Hypothalamus (tissue), 51 donors: ENCODE measurements at regions not wholly inside any gene's neighbourhood (a gene's known extent, or its start where the extent isn't known, plus 50 kb on each side); places are given as distances from the start of the nearest gene placed in this dataset.
A peak's percentile ranks its signal among the peaks of the same experiment; 100 is the strongest.

ENCODE experiments used
- DNase-seq, 51 donors: peaks; one replicate each; lab custom pipeline; 2025; lab: John Stamatoyannopoulos, UW

- DNase-seq = no peak
Measured at GRCh38 chrX:8870411-8870810, 69.2 kb upstream of the FAM9A start.

- DNase-seq = no peak
Measured at GRCh38 chrX:8869812-8870211, 68.6 kb upstream of the FAM9A start.

GRCh38 chrX:8868906-8869305, 67.7 kb upstream of the FAM9A start:
- no peak for DNase-seq

- DNase-seq = no peak
Measured at GRCh38 chrX:8868070-8868773, 67.0 kb upstream of the FAM9A start.

GRCh38 chrX:8867406-8867805, 66.2 kb upstream of the FAM9A start:
- DNase-seq = no peak

- peak in 18 of 51 donors; percentile 0 to 31 (median 3) for DNase-seq
Measured at GRCh38 chrX:8864161-8864560, 63.0 kb upstream of the FAM9A start.

- DNase-seq = no peak
Measured at GRCh38 chrX:8861908-8862307, 60.7 kb upstream of the FAM9A start.

- DNase-seq = no peak
Measured at GRCh38 chrX:8851231-8851886, 50.2 kb upstream of the FAM9A start.
